Breast epithelium (tissue), 4 donors: ENCODE measurements at regions not wholly inside any gene's neighbourhood (a gene's known extent, or its start where the extent isn't known, plus 50 kb on each side); places are given as distances from the start of the nearest gene placed in this dataset.
A peak's percentile ranks its signal among the peaks of the same experiment; 100 is the strongest.
"Not testable (repeated sequence)": the region's sequence is repeated elsewhere in the genome, so short reads cannot be mapped to it uniquely, and the experiment has no call there.

Experiments
- DNase-seq, 2 donors: peaks; one replicate each; pipeline ENCODE4 v3.0.0-alpha.2; 2019; ENCODE audit warnings: low spot score in 2 of 2
- H3K27ac ChIP-seq, 2 donors: fragments of 200-600 bp; sonication (generic) in 1 of 2; one replicate each; pipeline ENCODE4 v1.5.1; 2016 to 2019; ENCODE audit warnings: mild to moderate bottlenecking in 1 of 2
- H3K27me3 ChIP-seq, 2 donors: fragments of 200-600 bp; sonication (generic) in 1 of 2; one replicate each; pipeline versions ENCODE4 v1.5.1 to v1.6.0; 2017 to 2019; ENCODE audit warnings: control low read depth in 1 of 2, mild to moderate bottlenecking in 1 of 2
- H3K36me3 ChIP-seq: fragments of 200-600 bp; one replicate; pipeline ENCODE4 v1.5.1; 2019
- H3K4me1 ChIP-seq, 2 donors: fragments of 200-600 bp; sonication (generic); one replicate each; pipeline ENCODE4 v1.5.1; 2016 to 2019; ENCODE audit warnings: control low read depth in 1 of 2
- H3K4me3 ChIP-seq, 3 donors: fragments of 200-600 bp; sonication (generic); 1 replicate in 2 of 3; 2 replicates in 1 of 3; pipeline ENCODE4 v1.5.1; 2016 to 2019; ENCODE audit warnings: mild to moderate bottlenecking in 3 of 3, moderate library complexity in 2 of 3
- H3K9me3 ChIP-seq, 2 donors: fragments of 200-600 bp; sonication (generic) in 1 of 2; one replicate each; pipeline ENCODE4 v1.5.1; 2016 to 2019; ENCODE audit warnings: control low read depth in 1 of 2
- POLR2A ChIP-seq: fragments of 450-650 bp; IDR thresholded peaks from one replicate; pipeline ENCODE4 v1.6.1; 2016; ENCODE audit warnings: antibody characterized with exemption, mild to moderate bottlenecking, moderate library complexity
- POLR2AphosphoS5 ChIP-seq, 3 donors: sonication (generic); formaldehyde crosslinking; IDR thresholded peaks; one replicate each; pipeline ENCODE4 v1.6.1; 2017; ENCODE audit warnings: antibody characterized with exemption in 3 of 3
- intact Hi-C: fragments of 100-400 bp; cut with DNase I; formaldehyde crosslinking; loops from one replicate; pipeline ENCODE4 v1.15.1; 2023; ENCODE audit warnings: low total_unique reads
- TF ChIP-seq, protein P1 (sequence below), 3 donors: fragments of 450-650 bp; IDR thresholded peaks; one replicate each; pipeline ENCODE4 v1.5.1; 2016 to 2017; ENCODE audit warnings: antibody characterized with exemption in 3 of 3, mild to moderate bottlenecking in 3 of 3, moderate library complexity in 3 of 3

DNA sequence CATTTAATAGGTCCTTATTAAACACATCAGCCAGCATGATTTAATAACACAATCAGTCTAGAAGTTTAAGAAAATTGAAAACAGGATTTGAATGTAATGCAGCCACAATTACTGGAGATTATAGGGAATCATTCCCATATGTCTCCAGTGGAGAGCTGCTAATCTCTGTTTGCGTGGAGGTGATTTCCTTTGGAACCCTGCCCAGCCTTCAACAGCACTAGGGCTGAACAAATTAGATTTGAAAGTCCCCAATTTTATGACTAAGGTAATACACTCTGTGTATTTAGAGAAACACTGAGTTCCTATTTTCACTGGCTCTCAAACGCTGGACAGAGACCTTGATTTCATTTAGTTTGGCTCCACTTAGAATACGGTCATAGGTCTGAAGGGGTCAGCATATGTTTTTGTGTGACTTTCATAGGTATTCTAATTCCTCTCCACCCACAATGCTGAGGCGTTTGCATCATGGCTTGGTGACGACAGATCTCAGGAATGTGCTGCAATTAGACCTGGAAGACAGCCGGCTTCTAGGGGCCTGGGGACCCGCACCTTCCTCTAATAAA is 508.3 kb downstream of the EBF1 start:
- Histone ChIP-seq H3K27me3 (no peaks in the 10 kb centered on the region), H3K4me3 (no peak overlapping the region), H3K27ac (no peak overlapping the region), H3K36me3 (no peaks in the 10 kb centered on the region), H3K4me1 (no peaks in the 10 kb centered on the region), H3K9me3 (no peaks in the 10 kb centered on the region)
- intact Hi-C loops, result no loop called here
- peak in 1 of 2 donors; percentile 19 for DNase-seq
- TF ChIP-seq, protein P1, sequence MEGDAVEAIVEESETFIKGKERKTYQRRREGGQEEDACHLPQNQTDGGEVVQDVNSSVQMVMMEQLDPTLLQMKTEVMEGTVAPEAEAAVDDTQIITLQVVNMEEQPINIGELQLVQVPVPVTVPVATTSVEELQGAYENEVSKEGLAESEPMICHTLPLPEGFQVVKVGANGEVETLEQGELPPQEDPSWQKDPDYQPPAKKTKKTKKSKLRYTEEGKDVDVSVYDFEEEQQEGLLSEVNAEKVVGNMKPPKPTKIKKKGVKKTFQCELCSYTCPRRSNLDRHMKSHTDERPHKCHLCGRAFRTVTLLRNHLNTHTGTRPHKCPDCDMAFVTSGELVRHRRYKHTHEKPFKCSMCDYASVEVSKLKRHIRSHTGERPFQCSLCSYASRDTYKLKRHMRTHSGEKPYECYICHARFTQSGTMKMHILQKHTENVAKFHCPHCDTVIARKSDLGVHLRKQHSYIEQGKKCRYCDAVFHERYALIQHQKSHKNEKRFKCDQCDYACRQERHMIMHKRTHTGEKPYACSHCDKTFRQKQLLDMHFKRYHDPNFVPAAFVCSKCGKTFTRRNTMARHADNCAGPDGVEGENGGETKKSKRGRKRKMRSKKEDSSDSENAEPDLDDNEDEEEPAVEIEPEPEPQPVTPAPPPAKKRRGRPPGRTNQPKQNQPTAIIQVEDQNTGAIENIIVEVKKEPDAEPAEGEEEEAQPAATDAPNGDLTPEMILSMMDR (IDR thresholded peaks at IDR 0.05), result no peak
- no peak for TF ChIP-seq POLR2AphosphoS5 (IDR thresholded peaks at IDR 0.05)
- no peak for TF ChIP-seq POLR2A

DNA sequence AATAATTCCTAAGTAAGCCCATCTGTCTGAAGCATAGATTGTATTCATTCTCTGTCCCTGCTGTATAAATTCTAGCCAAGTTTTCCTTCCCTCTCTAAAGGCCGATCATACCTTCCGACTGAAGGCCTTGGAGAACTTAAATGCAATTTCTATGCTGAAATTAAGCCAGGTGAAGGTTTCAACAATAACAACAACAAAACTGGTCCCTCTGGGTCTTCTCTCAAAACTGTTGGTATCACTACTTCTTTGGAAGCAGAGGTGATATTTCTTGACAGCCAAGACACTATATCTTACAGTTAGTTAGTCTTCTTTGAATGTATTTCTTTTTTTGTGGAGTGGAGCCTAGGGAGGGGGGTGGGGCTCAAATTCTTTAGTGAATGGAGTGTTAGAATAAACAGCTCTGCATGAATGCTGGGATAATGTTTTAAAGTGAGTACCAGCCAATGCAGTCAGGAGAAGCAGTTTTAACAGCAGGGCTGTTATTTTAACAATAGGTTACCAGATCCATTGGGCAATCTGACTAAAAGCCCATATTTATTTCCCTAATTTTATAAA is 508.9 kb downstream of the EBF1 start:
- no peak overlapping the region for H3K4me3 ChIP-seq
- no peaks in the 10 kb centered on the region for H3K4me1 ChIP-seq
- no peak for TF ChIP-seq POLR2A
- TF ChIP-seq, protein P1 (IDR thresholded peaks at IDR 0.05), result no peak
- no peak for TF ChIP-seq POLR2AphosphoS5 (IDR thresholded peaks at IDR 0.05)
- no peaks in the 10 kb centered on the region for H3K27me3 ChIP-seq
- no peak for DNase-seq
- no peaks in the 10 kb centered on the region for H3K36me3 ChIP-seq
- intact Hi-C loops, result no loop called here
- H3K9me3 ChIP-seq, result no peaks in the 10 kb centered on the region
- H3K27ac ChIP-seq, result no peak overlapping the region

DNA sequence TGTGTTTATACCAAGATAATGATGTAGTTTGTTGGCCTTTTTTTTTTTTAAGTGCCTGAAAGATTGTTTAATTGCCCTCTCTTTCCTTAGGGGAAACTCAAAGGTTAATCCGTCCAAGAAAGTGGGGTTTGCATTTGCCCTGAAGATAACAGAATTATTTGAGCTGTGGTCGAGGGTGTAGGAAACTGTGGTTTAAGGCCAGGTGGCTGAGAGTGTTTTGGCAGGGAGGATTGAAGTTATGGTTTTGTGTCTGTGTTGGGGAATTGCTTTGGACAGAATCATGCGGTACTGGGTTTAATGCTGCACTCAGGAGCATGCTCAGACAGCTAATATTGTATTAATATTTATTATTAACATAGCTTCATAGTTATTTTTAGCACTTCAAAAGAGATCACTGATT is 509.8 kb downstream of the EBF1 start:
- H3K36me3 ChIP-seq, result no peaks in the 10 kb centered on the region
- no peaks in the 10 kb centered on the region for H3K27me3 ChIP-seq
- intact Hi-C loops, result no loop called here
- TF ChIP-seq, protein P1 (IDR thresholded peaks at IDR 0.05), result no peak
- no peak for TF ChIP-seq POLR2AphosphoS5 (IDR thresholded peaks at IDR 0.05)
- no peak for TF ChIP-seq POLR2A
- no peaks in the 10 kb centered on the region for H3K9me3 ChIP-seq
- no peak for DNase-seq
- no peak overlapping the region for H3K4me3 ChIP-seq
- H3K27ac ChIP-seq, result peak overlapping the region in 1 of 2 donors; percentile 13
- no peaks in the 10 kb centered on the region for H3K4me1 ChIP-seq

DNA sequence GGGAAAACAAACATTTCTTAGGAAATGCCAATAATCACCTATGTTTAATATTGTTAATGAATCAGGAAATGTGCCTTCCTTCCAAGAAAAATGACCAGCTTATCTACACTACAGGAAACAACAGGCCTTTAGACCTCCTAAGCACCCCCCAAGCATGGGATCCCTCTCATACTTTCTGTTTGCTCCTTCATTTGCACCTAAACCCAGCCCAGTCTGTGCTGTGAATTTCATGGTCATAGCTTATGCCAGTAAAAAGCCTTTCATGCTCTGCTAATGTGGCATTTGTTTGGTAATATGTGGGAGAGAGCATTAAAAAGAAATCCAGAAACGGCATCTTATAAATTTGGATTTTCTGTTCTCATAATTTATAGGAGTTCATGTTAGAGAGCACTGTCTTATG is 511.1 kb downstream of the EBF1 start:
- no peak overlapping the region for H3K27ac ChIP-seq
- intact Hi-C loops, result no loop called here
- no peaks in the 10 kb centered on the region for H3K4me1 ChIP-seq
- TF ChIP-seq POLR2AphosphoS5 (IDR thresholded peaks at IDR 0.05), result no peak
- no peaks in the 10 kb centered on the region for H3K27me3 ChIP-seq
- H3K4me3 ChIP-seq, result no peak overlapping the region
- DNase-seq, result no peak
- H3K36me3 ChIP-seq, result no peaks in the 10 kb centered on the region
- H3K9me3 ChIP-seq, result no peaks in the 10 kb centered on the region

DNA sequence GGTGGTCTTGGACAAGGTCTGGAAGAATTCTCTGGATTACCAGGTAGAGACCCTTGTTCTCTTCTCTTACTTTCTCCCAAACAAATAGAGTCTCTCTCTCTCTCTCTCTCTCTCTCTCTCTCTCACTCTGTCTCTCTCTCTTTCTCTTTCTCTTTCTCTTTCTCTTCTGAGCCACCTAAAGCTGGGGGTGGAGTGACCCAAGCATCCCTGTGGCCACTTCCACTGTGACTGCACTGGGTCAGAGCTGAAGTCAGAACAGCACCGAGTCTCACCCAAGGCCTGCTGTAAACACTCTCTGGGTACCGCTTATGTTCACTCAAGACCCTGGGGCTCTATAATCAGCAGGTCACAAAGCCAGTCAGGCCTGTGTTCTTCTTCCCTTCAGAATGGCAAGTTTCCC is 513.7 kb downstream of the EBF1 start:
- Histone ChIP-seq H3K9me3 (no peaks in the 10 kb centered on the region), H3K27ac (no peak overlapping the region), H3K36me3 (no peaks in the 10 kb centered on the region), H3K4me3 (no peak overlapping the region), H3K27me3 (no peaks in the 10 kb centered on the region), H3K4me1 (no peaks in the 10 kb centered on the region)
- intact Hi-C loops, result no loop called here
- no peak for DNase-seq
- TF ChIP-seq, protein P1 (IDR thresholded peaks at IDR 0.05), result no peak
- no peak for TF ChIP-seq POLR2AphosphoS5 (IDR thresholded peaks at IDR 0.05)
- no peak for TF ChIP-seq POLR2A

DNA sequence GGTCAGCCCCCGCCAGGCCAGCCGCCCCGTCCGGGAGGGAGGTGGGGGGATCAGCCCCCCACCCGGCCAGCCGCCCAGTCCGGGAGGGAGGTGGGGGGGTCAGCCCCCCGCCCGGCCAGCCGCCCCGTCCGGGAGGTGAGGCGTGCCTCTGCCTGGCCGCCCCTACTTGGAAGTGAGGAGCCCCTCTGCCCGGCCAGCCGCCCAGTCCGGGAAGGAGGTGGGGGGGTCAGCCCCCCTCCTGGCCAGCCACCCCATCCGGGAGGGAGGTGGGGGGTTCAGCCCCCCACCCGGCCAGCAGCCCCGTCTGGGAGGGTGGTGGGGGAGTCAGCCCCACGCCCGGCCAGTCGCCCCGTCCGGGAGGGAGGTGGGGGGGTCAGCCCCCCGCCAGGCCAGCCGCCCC is 517.0 kb downstream of the EBF1 start:
- DNase-seq, H3K4me3 ChIP-seq, H3K27ac ChIP-seq, intact Hi-C loops, H3K9me3 ChIP-seq, H3K27me3 ChIP-seq, H3K4me1 ChIP-seq, H3K36me3 ChIP-seq: not testable (repeated sequence)
